ENCODE measurements at regions not wholly inside any gene's neighbourhood (a gene's known extent, or its start where the extent isn't known, plus 50 kb on each side); places are given as distances from the start of the nearest gene placed in this dataset.
"Not testable (repeated sequence)": the region's sequence is repeated elsewhere in the genome, so short reads cannot be mapped to it uniquely, and the experiment has no call there.

- not testable (repeated sequence) for TF ChIP-seq YY1 (IDR thresholded peaks at IDR 0.05; ENCODE audit: insufficient read depth, insufficient read length); ZNF274 (IDR thresholded peaks at IDR 0.05; ENCODE audit: low read depth, low read length)
Observed at GRCh38 chr9:41270992-41271391, 81.9 kb upstream of the ZNG1F start.

All from NT2/D1 (cell line).